Activated naive CD4-positive, alpha-beta T cell treated with anti-CD3 and anti-CD28 coated beads, Interleukin-2, amount 10 ng/mL, durations not matched to agents 7 days and 5 days (primary cell): ENCODE measurements at regions not wholly inside any gene's neighbourhood (a gene's known extent, or its start where the extent isn't known, plus 50 kb on each side); places are given as distances from the start of the nearest gene placed in this dataset.
"Not testable (repeated sequence)": the region's sequence is repeated elsewhere in the genome, so short reads cannot be mapped to it uniquely, and the experiment has no call there.

Source experiments
- CTCF ChIA-PET: fragments of 350-600 bp; sonication (Branson Sonifier 250); formaldehyde crosslinking; loops from one replicate; lab custom pipeline; 2021; ENCODE audit warnings: antibody characterized with exemption; lab: Charles Lee
- DNase-seq: peaks from one replicate; pipeline ENCODE4 v3.0.0-alpha.2; 2020
- H3K27ac Mint-ChIP-seq: one replicate; pipeline ENCODE4 v1.8.0; 2021; ENCODE audit warnings: mild to moderate bottlenecking, moderate library complexity, mixed read lengths
- H3K27me3 Mint-ChIP-seq: one replicate; pipeline ENCODE4 v1.8.0; 2021; ENCODE audit warnings: mild to moderate bottlenecking, mixed read lengths
- H3K36me3 Mint-ChIP-seq: one replicate; pipeline ENCODE4 v1.8.0; 2021; ENCODE audit warnings: mixed read lengths
- H3K4me1 Mint-ChIP-seq: one replicate; pipeline ENCODE4 v1.8.0; 2021; ENCODE audit warnings: mixed read lengths
- H3K4me3 Mint-ChIP-seq: one replicate; pipeline ENCODE4 v1.8.0; 2021; ENCODE audit warnings: mild to moderate bottlenecking, moderate library complexity, mixed read lengths
- H3K9me3 Mint-ChIP-seq: one replicate; pipeline ENCODE4 v1.8.0; 2021; ENCODE audit warnings: mixed read lengths

- H3K27ac Mint-ChIP-seq = no peak overlapping the region
- CTCF ChIA-PET = no interaction called here
- H3K36me3 Mint-ChIP-seq = no peaks in the 10 kb centered on the region
- H3K27me3 Mint-ChIP-seq = no peaks in the 10 kb centered on the region
- no peaks in the 10 kb centered on the region for H3K4me1 Mint-ChIP-seq
- DNase-seq = no peak
- H3K4me3 Mint-ChIP-seq = no peak overlapping the region
- no peaks in the 10 kb centered on the region for H3K9me3 Mint-ChIP-seq
Observed at GRCh38 chr9:105993921-105994715, 299.8 kb downstream of the TMEM38B start.

- no peaks in the 10 kb centered on the region for H3K27me3 Mint-ChIP-seq
- CTCF ChIA-PET = no interaction called here
Observed at GRCh38 chr9:105994970-105995369, 300.6 kb downstream of the TMEM38B start.

GRCh38 chr9:106017198-106017740, 322.9 kb downstream of the TMEM38B start:
- Mint-ChIP-seq H3K4me3 (no peak overlapping the region), H3K4me1 (no peaks in the 10 kb centered on the region), H3K9me3 (no peaks in the 10 kb centered on the region), H3K27me3 (no peaks in the 10 kb centered on the region), H3K36me3 (no peaks in the 10 kb centered on the region), H3K27ac (no peak overlapping the region)
- CTCF ChIA-PET = no interaction called here
- no peak for DNase-seq

More at GRCh38 chr9:105994970-105995369, 300.6 kb downstream of the TMEM38B start:
- Mint-ChIP-seq H3K4me3 (no peak overlapping the region), H3K4me1 (no peaks in the 10 kb centered on the region), H3K9me3 (no peaks in the 10 kb centered on the region), H3K36me3 (no peaks in the 10 kb centered on the region), H3K27ac (no peak overlapping the region)
- DNase-seq = no peak

GRCh38 chr9:106019039-106019680, 324.8 kb downstream of the TMEM38B start:
- Mint-ChIP-seq H3K4me3 (no peak overlapping the region), H3K4me1 (no peaks in the 10 kb centered on the region), H3K36me3 (no peaks in the 10 kb centered on the region), H3K27ac (no peak overlapping the region), H3K27me3 (no peaks in the 10 kb centered on the region), H3K9me3 (no peaks in the 10 kb centered on the region)
- CTCF ChIA-PET = interaction anchor here (0.6 kb wide), 1 partner anchor 96 kb away, joined by 4 read pairs; no protein-coding TSS in a partner anchor
- no peak for DNase-seq

GRCh38 chr9:106019702-106020101, 325.4 kb downstream of the TMEM38B start:
- Mint-ChIP-seq H3K27ac (no peak overlapping the region), H3K9me3 (no peaks in the 10 kb centered on the region), H3K4me3 (no peak overlapping the region), H3K4me1 (no peaks in the 10 kb centered on the region), H3K36me3 (no peaks in the 10 kb centered on the region), H3K27me3 (no peaks in the 10 kb centered on the region)
- no peak for DNase-seq
- CTCF ChIA-PET = interaction anchor here (0.6 kb wide), 1 partner anchor 96 kb away, joined by 4 read pairs; no protein-coding TSS in a partner anchor

GRCh38 chr9:106020186-106020585, 325.8 kb downstream of the TMEM38B start:
- CTCF ChIA-PET = no interaction called here
- Mint-ChIP-seq H3K36me3 (no peaks in the 10 kb centered on the region), H3K4me1 (no peaks in the 10 kb centered on the region), H3K27me3 (no peaks in the 10 kb centered on the region), H3K9me3 (no peaks in the 10 kb centered on the region), H3K4me3 (no peak overlapping the region), H3K27ac (no peak overlapping the region)
- no peak for DNase-seq

GRCh38 chr9:106023455-106023854, 329.1 kb downstream of the TMEM38B start:
- Mint-ChIP-seq H3K4me1 (no peaks in the 10 kb centered on the region), H3K27me3 (no peaks in the 10 kb centered on the region), H3K27ac (no peak overlapping the region), H3K4me3 (no peak overlapping the region), H3K36me3 (no peaks in the 10 kb centered on the region), H3K9me3 (no peaks in the 10 kb centered on the region)
- CTCF ChIA-PET = no interaction called here
- DNase-seq = no peak

- CTCF ChIA-PET = no interaction called here
- Mint-ChIP-seq H3K4me3 (no peak overlapping the region), H3K27ac (no peak overlapping the region), H3K4me1 (no peaks in the 10 kb centered on the region), H3K36me3 (no peaks in the 10 kb centered on the region), H3K9me3 (no peaks in the 10 kb centered on the region), H3K27me3 (no peaks in the 10 kb centered on the region)
- no peak for DNase-seq
Observed at GRCh38 chr9:106025453-106025852, 331.1 kb downstream of the TMEM38B start.

- H3K4me3 Mint-ChIP-seq, H3K27ac Mint-ChIP-seq, H3K9me3 Mint-ChIP-seq, DNase-seq, H3K27me3 Mint-ChIP-seq, CTCF ChIA-PET, H3K4me1 Mint-ChIP-seq, H3K36me3 Mint-ChIP-seq: not testable (repeated sequence)
Observed at GRCh38 chr9:106030146-106030545, 335.8 kb downstream of the TMEM38B start.

GRCh38 chr9:106032978-106033377, 338.6 kb downstream of the TMEM38B start:
- H3K27ac Mint-ChIP-seq = no peak overlapping the region
- no peak for DNase-seq
- CTCF ChIA-PET = no interaction called here
- H3K27me3 Mint-ChIP-seq = no peaks in the 10 kb centered on the region
- no peaks in the 10 kb centered on the region for H3K36me3 Mint-ChIP-seq
- H3K4me3 Mint-ChIP-seq = no peak overlapping the region
- peaks cover 1% of the 10 kb centered on the region for H3K9me3 Mint-ChIP-seq
- H3K4me1 Mint-ChIP-seq = no peaks in the 10 kb centered on the region

- no peaks in the 10 kb centered on the region for H3K36me3 Mint-ChIP-seq
- H3K27me3 Mint-ChIP-seq = no peaks in the 10 kb centered on the region
- DNase-seq = no peak
- CTCF ChIA-PET = no interaction called here
- H3K4me1 Mint-ChIP-seq = no peaks in the 10 kb centered on the region
- peaks cover 1% of the 10 kb centered on the region for H3K9me3 Mint-ChIP-seq
- no peak overlapping the region for H3K27ac Mint-ChIP-seq
- H3K4me3 Mint-ChIP-seq = no peak overlapping the region
Observed at GRCh38 chr9:106035806-106036205, 341.5 kb downstream of the TMEM38B start.

- CTCF ChIA-PET = no interaction called here
- Mint-ChIP-seq H3K27ac (no peak overlapping the region), H3K27me3 (no peaks in the 10 kb centered on the region), H3K4me1 (no peaks in the 10 kb centered on the region), H3K9me3 (peaks cover 1% of the 10 kb centered on the region), H3K36me3 (no peaks in the 10 kb centered on the region), H3K4me3 (no peak overlapping the region)
- DNase-seq = no peak
Observed at GRCh38 chr9:106038266-106039001, 344.1 kb downstream of the TMEM38B start.

- DNase-seq = no peak
- CTCF ChIA-PET = no interaction called here
- Mint-ChIP-seq H3K9me3 (peaks cover 1% of the 10 kb centered on the region), H3K4me1 (no peaks in the 10 kb centered on the region), H3K27ac (no peak overlapping the region), H3K36me3 (no peaks in the 10 kb centered on the region), H3K4me3 (no peak overlapping the region), H3K27me3 (no peaks in the 10 kb centered on the region)
Observed at GRCh38 chr9:106039151-106039935, 345.0 kb downstream of the TMEM38B start.

- DNase-seq, H3K27me3 Mint-ChIP-seq, H3K27ac Mint-ChIP-seq, CTCF ChIA-PET, H3K4me3 Mint-ChIP-seq, H3K9me3 Mint-ChIP-seq, H3K36me3 Mint-ChIP-seq, H3K4me1 Mint-ChIP-seq: not testable (repeated sequence)
Observed at GRCh38 chr9:106041920-106042319, 347.6 kb downstream of the TMEM38B start.
